ENCODE measurements at regions not wholly inside any gene's neighbourhood (a gene's known extent, or its start where the extent isn't known, plus 50 kb on each side); places are given as distances from the start of the nearest gene placed in this dataset.

DNA sequence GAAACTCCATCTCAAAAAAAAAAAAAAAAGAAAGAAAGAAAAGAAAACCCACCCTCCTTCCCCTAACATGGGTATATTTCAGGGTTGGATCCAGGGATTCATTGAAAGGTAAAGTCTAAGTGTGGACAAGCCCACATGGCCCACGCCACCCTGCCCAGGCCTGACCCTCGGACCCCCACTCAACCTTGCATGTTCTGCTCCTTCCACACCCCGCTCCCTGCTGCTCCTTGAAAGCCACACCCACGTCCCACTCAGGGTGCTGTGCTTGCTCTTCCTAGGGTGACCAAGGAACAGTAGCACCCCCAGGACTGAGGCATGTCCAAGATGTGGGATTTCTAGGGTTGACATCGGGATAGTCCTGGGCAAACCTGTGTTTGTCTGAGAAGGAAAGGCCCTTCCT is 172.7 kb upstream of the MYCN start (continued):
- TF ChIP-seq, protein P1, sequence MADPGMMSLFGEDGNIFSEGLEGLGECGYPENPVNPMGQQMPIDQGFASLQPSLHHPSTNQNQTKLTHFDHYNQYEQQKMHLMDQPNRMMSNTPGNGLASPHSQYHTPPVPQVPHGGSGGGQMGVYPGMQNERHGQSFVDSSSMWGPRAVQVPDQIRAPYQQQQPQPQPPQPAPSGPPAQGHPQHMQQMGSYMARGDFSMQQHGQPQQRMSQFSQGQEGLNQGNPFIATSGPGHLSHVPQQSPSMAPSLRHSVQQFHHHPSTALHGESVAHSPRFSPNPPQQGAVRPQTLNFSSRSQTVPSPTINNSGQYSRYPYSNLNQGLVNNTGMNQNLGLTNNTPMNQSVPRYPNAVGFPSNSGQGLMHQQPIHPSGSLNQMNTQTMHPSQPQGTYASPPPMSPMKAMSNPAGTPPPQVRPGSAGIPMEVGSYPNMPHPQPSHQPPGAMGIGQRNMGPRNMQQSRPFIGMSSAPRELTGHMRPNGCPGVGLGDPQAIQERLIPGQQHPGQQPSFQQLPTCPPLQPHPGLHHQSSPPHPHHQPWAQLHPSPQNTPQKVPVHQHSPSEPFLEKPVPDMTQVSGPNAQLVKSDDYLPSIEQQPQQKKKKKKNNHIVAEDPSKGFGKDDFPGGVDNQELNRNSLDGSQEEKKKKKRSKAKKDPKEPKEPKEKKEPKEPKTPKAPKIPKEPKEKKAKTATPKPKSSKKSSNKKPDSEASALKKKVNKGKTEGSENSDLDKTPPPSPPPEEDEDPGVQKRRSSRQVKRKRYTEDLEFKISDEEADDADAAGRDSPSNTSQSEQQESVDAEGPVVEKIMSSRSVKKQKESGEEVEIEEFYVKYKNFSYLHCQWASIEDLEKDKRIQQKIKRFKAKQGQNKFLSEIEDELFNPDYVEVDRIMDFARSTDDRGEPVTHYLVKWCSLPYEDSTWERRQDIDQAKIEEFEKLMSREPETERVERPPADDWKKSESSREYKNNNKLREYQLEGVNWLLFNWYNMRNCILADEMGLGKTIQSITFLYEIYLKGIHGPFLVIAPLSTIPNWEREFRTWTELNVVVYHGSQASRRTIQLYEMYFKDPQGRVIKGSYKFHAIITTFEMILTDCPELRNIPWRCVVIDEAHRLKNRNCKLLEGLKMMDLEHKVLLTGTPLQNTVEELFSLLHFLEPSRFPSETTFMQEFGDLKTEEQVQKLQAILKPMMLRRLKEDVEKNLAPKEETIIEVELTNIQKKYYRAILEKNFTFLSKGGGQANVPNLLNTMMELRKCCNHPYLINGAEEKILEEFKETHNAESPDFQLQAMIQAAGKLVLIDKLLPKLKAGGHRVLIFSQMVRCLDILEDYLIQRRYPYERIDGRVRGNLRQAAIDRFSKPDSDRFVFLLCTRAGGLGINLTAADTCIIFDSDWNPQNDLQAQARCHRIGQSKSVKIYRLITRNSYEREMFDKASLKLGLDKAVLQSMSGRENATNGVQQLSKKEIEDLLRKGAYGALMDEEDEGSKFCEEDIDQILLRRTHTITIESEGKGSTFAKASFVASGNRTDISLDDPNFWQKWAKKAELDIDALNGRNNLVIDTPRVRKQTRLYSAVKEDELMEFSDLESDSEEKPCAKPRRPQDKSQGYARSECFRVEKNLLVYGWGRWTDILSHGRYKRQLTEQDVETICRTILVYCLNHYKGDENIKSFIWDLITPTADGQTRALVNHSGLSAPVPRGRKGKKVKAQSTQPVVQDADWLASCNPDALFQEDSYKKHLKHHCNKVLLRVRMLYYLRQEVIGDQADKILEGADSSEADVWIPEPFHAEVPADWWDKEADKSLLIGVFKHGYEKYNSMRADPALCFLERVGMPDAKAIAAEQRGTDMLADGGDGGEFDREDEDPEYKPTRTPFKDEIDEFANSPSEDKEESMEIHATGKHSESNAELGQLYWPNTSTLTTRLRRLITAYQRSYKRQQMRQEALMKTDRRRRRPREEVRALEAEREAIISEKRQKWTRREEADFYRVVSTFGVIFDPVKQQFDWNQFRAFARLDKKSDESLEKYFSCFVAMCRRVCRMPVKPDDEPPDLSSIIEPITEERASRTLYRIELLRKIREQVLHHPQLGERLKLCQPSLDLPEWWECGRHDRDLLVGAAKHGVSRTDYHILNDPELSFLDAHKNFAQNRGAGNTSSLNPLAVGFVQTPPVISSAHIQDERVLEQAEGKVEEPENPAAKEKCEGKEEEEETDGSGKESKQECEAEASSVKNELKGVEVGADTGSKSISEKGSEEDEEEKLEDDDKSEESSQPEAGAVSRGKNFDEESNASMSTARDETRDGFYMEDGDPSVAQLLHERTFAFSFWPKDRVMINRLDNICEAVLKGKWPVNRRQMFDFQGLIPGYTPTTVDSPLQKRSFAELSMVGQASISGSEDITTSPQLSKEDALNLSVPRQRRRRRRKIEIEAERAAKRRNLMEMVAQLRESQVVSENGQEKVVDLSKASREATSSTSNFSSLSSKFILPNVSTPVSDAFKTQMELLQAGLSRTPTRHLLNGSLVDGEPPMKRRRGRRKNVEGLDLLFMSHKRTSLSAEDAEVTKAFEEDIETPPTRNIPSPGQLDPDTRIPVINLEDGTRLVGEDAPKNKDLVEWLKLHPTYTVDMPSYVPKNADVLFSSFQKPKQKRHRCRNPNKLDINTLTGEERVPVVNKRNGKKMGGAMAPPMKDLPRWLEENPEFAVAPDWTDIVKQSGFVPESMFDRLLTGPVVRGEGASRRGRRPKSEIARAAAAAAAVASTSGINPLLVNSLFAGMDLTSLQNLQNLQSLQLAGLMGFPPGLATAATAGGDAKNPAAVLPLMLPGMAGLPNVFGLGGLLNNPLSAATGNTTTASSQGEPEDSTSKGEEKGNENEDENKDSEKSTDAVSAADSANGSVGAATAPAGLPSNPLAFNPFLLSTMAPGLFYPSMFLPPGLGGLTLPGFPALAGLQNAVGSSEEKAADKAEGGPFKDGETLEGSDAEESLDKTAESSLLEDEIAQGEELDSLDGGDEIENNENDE (IDR thresholded peaks at IDR 0.05; ENCODE audit: insufficient replicate concordance, low read length): no peak
- TF ChIP-seq BACH1 (IDR thresholded peaks at IDR 0.05; ENCODE audit: low read length): no peak
- no peak for TF ChIP-seq YY1 (IDR thresholded peaks at IDR 0.05; ENCODE audit: low read depth, low read length)
- no peak for TF ChIP-seq CREB1 (IDR thresholded peaks at IDR 0.05)
- no peak for TF ChIP-seq SRF (IDR thresholded peaks at IDR 0.05; ENCODE audit: low read depth, low read length)
- no peak for TF ChIP-seq NANOG (IDR thresholded peaks at IDR 0.05; ENCODE audit: insufficient read depth, low read depth, low read length, poor library complexity, severe bottlenecking)
- no peak for TF ChIP-seq GTF2F1 (IDR thresholded peaks at IDR 0.05; ENCODE audit: borderline replicate concordance, low read depth, low read length)
- no peak for TF ChIP-seq KDM1A (IDR thresholded peaks at IDR 0.05; ENCODE audit: borderline replicate concordance, low read length)
- no peak for TF ChIP-seq CBX5 (IDR thresholded peaks at IDR 0.05; ENCODE audit: low read depth, low read length)
- TF ChIP-seq, protein P2, sequence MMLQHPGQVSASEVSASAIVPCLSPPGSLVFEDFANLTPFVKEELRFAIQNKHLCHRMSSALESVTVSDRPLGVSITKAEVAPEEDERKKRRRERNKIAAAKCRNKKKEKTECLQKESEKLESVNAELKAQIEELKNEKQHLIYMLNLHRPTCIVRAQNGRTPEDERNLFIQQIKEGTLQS (IDR thresholded peaks at IDR 0.05; ENCODE audit: insufficient read depth, low read depth, low read length): no peak
